Brain microvascular endothelial cell (primary cell): ENCODE measurements at regions not wholly inside any gene's neighbourhood (a gene's known extent, or its start where the extent isn't known, plus 50 kb on each side); places are given as distances from the start of the nearest gene placed in this dataset.
A peak's percentile ranks its signal among the peaks of the same experiment; 100 is the strongest.

Source experiments
- DNase-seq: peaks from one replicate; pipeline ENCODE4 v3.0.0-alpha.2; 2020
- H3K27ac ChIP-seq: fragments of 250-450 bp; sonication (Bioruptor Pico); 2 replicates; pipeline ENCODE4 v1.5.1; 2020; ENCODE audit warnings: mild to moderate bottlenecking, moderate library complexity
- H3K27me3 ChIP-seq: fragments of 250-450 bp; sonication (Bioruptor Pico); replicated peaks from 2 replicates; pipeline ENCODE4 v1.5.1; 2020; ENCODE audit warnings: mild to moderate bottlenecking
- H3K36me3 ChIP-seq: fragments of 250-450 bp; sonication (Bioruptor Pico); replicated peaks from 2 replicates; pipeline ENCODE4 v1.5.1; 2020; ENCODE audit warnings: mild to moderate bottlenecking
- H3K4me3 ChIP-seq: 2 replicates; pipeline ENCODE4 v1.5.1; 2011; ENCODE audit warnings: low read depth, mild to moderate bottlenecking, control low read depth, low read length, moderate library complexity
- in situ Hi-C: cut with HindIII; loops from 2 replicates; pipeline ENCODE4 v1.10.0; 2017; ENCODE audit warnings: low sequenced_read_pairs, low pct_ligation_motif_present
- TF ChIP-seq, protein P1 (sequence below): IDR thresholded peaks from 2 replicates; pipeline ENCODE4 v1.5.1; 2011; ENCODE audit warnings: low read depth, mild to moderate bottlenecking, moderate library complexity, low read length, control low read depth, inconsistent platforms; ENCODE audit errors: missing control alignments

GRCh38 chr13:89565476-89566100 is 1781.9 kb upstream of the MIR17HG start:
- Histone ChIP-seq H3K27me3 (no peaks in the 10 kb centered on the region), H3K36me3 (no peaks in the 10 kb centered on the region), H3K4me3 (no peak overlapping the region), H3K27ac (no peak overlapping the region)
- TF ChIP-seq, protein P1, sequence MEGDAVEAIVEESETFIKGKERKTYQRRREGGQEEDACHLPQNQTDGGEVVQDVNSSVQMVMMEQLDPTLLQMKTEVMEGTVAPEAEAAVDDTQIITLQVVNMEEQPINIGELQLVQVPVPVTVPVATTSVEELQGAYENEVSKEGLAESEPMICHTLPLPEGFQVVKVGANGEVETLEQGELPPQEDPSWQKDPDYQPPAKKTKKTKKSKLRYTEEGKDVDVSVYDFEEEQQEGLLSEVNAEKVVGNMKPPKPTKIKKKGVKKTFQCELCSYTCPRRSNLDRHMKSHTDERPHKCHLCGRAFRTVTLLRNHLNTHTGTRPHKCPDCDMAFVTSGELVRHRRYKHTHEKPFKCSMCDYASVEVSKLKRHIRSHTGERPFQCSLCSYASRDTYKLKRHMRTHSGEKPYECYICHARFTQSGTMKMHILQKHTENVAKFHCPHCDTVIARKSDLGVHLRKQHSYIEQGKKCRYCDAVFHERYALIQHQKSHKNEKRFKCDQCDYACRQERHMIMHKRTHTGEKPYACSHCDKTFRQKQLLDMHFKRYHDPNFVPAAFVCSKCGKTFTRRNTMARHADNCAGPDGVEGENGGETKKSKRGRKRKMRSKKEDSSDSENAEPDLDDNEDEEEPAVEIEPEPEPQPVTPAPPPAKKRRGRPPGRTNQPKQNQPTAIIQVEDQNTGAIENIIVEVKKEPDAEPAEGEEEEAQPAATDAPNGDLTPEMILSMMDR: no peak
- in situ Hi-C loops: no loop called here
- no peak for DNase-seq

DNA sequence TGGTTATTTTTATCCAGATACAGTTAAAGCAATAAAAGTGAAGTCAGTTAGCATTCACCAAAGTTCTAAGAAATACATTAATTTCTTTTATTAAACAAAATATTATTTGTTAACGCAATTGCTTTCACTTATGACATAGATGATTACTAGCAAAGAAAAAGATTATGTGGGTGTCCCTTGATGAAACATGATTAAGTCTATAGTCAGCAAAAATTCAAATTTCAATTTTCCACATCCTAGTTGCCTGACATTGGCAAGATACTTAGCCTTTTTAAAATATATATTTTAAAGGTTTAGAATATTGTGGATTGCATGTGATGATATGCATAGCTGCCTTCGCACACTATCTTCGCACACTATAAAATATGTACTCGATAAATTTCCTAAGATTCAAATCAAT is 1780.5 kb upstream of the MIR17HG start:
- Histone ChIP-seq H3K4me3 (no peak overlapping the region), H3K27ac (no peak overlapping the region), H3K36me3 (no peaks in the 10 kb centered on the region), H3K27me3 (no peaks in the 10 kb centered on the region)
- TF ChIP-seq, protein P1: no peak
- in situ Hi-C loops: no loop called here
- no peak for DNase-seq

GRCh38 chr13:89568276-89568675 is 1779.2 kb upstream of the MIR17HG start:
- Histone ChIP-seq H3K36me3 (no peaks in the 10 kb centered on the region), H3K27me3 (no peaks in the 10 kb centered on the region), H3K4me3 (no peak overlapping the region), H3K27ac (no peak overlapping the region)
- in situ Hi-C loops: no loop called here
- TF ChIP-seq, protein P1: no peak
- peak; percentile 6 for DNase-seq

- TF ChIP-seq, protein P1: no peak
- Histone ChIP-seq H3K27ac (no peak overlapping the region), H3K36me3 (no peaks in the 10 kb centered on the region), H3K4me3 (no peak overlapping the region), H3K27me3 (no peaks in the 10 kb centered on the region)
- in situ Hi-C loops: no loop called here
- no peak for DNase-seq
Measured at GRCh38 chr13:89568746-89569145, 1778.7 kb upstream of the MIR17HG start.

GRCh38 chr13:89571676-89572075 is 1775.8 kb upstream of the MIR17HG start:
- H3K27ac ChIP-seq: no peak overlapping the region
- TF ChIP-seq, protein P1: no peak
- H3K4me3 ChIP-seq: no peak overlapping the region
- in situ Hi-C loops: no loop called here
- no peaks in the 10 kb centered on the region for H3K27me3 ChIP-seq
- DNase-seq: no peak
- H3K36me3 ChIP-seq: no peaks in the 10 kb centered on the region

DNA sequence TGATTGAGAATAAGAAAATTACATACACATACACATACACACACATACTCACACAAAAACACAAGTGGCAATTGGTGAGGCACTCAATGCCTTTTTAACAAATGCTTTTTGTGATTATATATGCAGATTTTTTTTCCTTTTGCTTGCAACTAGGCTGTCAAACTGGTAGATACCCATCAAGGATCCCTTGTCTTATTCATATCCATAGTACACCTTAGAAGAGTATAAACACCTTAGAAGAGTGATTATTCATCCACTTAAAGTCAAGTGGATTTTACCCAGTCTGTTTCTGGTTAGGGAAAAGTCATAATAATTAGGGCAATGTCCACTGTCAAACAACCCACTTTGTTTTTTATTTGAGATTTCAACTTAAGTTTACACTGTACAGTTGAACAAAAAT is 1773.4 kb upstream of the MIR17HG start:
- Histone ChIP-seq H3K27ac (no peak overlapping the region), H3K27me3 (no peaks in the 10 kb centered on the region), H3K36me3 (no peaks in the 10 kb centered on the region), H3K4me3 (no peak overlapping the region)
- TF ChIP-seq, protein P1: no peak
- DNase-seq: no peak
- in situ Hi-C loops: no loop called here
